Breast epithelium (tissue), 4 donors: ENCODE measurements at regions not wholly inside any gene's neighbourhood (a gene's known extent, or its start where the extent isn't known, plus 50 kb on each side); places are given as distances from the start of the nearest gene placed in this dataset.

Experiments used
- DNase-seq, 2 donors: peaks; one replicate each; pipeline ENCODE4 v3.0.0-alpha.2; 2019; ENCODE audit warnings: low spot score in 2 of 2
- H3K27ac ChIP-seq, 2 donors: fragments of 200-600 bp; sonication (generic) in 1 of 2; one replicate each; pipeline ENCODE4 v1.5.1; 2016 to 2019; ENCODE audit warnings: mild to moderate bottlenecking in 1 of 2
- H3K27me3 ChIP-seq, 2 donors: fragments of 200-600 bp; sonication (generic) in 1 of 2; one replicate each; pipeline versions ENCODE4 v1.5.1 to v1.6.0; 2017 to 2019; ENCODE audit warnings: control low read depth in 1 of 2, mild to moderate bottlenecking in 1 of 2
- H3K36me3 ChIP-seq: fragments of 200-600 bp; one replicate; pipeline ENCODE4 v1.5.1; 2019
- H3K4me1 ChIP-seq, 2 donors: fragments of 200-600 bp; sonication (generic); one replicate each; pipeline ENCODE4 v1.5.1; 2016 to 2019; ENCODE audit warnings: control low read depth in 1 of 2
- H3K4me3 ChIP-seq, 3 donors: fragments of 200-600 bp; sonication (generic); 1 replicate in 2 of 3; 2 replicates in 1 of 3; pipeline ENCODE4 v1.5.1; 2016 to 2019; ENCODE audit warnings: mild to moderate bottlenecking in 3 of 3, moderate library complexity in 2 of 3
- H3K9me3 ChIP-seq, 2 donors: fragments of 200-600 bp; sonication (generic) in 1 of 2; one replicate each; pipeline ENCODE4 v1.5.1; 2016 to 2019; ENCODE audit warnings: control low read depth in 1 of 2
- CTCF ChIP-seq, 3 donors: fragments of 450-650 bp; IDR thresholded peaks; one replicate each; pipeline ENCODE4 v1.5.1; 2016 to 2017; ENCODE audit warnings: antibody characterized with exemption in 3 of 3, mild to moderate bottlenecking in 3 of 3, moderate library complexity in 3 of 3
- POLR2A ChIP-seq: fragments of 450-650 bp; IDR thresholded peaks from one replicate; pipeline ENCODE4 v1.6.1; 2016; ENCODE audit warnings: antibody characterized with exemption, mild to moderate bottlenecking, moderate library complexity
- POLR2AphosphoS5 ChIP-seq, 3 donors: sonication (generic); formaldehyde crosslinking; IDR thresholded peaks; one replicate each; pipeline ENCODE4 v1.6.1; 2017; ENCODE audit warnings: antibody characterized with exemption in 3 of 3
- intact Hi-C: fragments of 100-400 bp; cut with DNase I; formaldehyde crosslinking; loops from one replicate; pipeline ENCODE4 v1.15.1; 2023; ENCODE audit warnings: low total_unique reads

DNA sequence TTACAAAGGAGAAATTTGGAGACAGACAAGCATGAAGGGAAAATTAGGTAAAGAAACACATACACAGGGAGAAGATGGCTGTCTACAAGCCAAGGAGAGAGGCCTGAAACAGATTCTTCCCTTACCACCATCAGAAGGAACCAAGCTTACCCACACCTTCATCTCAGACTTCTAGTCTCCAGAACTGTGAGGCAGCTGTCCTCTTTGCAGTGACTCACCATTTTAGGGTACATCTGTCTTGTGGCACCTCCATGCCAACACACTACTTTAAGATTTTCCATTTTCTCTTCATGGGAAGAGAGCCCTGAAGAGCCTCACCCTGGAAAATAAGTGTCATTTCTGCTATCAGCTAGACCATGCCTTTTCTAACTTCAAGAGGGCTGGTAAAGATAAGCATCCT, 369.3 kb downstream of the FRK start:
- H3K27ac ChIP-seq: no peak overlapping the region
- no peaks in the 10 kb centered on the region for H3K27me3 ChIP-seq
- TF ChIP-seq POLR2A (no peak), POLR2AphosphoS5 (IDR thresholded peaks at IDR 0.05) (no peak), CTCF (IDR thresholded peaks at IDR 0.05) (no peak)
- no peak for DNase-seq
- no peaks in the 10 kb centered on the region for H3K4me1 ChIP-seq
- H3K36me3 ChIP-seq: no peaks in the 10 kb centered on the region
- no peaks in the 10 kb centered on the region for H3K9me3 ChIP-seq
- intact Hi-C loops: no loop called here
- H3K4me3 ChIP-seq: no peak overlapping the region

DNA sequence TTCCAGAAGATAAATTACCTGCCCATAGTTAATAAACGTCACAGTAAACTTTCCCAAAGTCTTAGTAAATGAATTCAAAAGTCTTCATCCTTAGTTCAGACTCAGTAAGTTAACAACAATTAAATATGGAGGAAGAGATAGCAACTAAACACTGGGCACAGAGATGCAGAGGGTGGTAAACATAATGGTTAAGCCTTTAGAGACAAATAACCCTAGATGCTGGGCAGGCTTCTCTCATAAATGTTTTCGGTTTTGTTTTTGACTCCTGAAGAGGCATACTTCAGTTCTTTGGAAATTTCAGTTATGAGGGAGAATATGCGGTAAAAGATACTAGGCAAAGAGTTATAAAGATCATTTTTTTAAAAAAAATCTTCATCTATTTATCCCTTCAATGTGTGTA, 369.8 kb downstream of the FRK start:
- no peak overlapping the region for H3K27ac ChIP-seq
- no peak for DNase-seq

DNA sequence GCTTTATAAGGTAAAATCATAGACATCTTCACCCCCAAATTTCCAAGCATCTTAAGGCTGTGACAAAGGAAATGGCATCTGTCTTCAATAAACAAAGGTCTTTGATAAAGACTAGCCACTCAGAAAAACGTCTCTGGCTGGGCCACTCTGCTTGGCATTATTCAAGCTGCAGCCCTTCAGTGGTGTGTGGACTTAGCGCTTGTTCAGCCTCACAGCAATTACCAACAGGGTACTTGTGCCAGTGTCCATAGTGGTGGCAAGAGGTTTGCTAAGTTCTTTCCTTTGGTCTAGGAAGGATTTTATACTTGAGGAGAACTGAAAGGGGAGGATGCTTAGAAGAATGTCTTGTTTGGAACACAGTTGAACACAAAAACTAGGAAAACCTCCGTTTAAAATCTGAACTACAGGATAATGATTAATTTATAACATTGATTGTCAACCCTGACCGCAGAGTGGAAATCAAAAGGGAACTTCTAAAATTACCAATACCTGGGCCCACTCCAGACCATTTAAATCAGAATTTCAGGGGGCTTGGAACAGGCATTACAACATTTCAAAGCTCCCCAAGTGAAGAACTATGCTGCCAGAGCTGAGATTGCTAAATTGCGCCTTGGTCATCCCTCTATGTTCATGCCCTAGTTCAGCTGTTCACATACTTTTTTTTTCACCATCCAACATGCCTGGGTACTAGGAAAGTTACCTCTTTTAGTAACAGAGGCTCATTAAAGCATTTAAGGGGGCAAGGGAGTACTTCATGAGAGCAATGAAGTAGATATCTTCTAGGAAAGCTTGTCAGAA, 378.5 kb downstream of the FRK start:
- TF ChIP-seq POLR2A: no peak
- no peak for TF ChIP-seq POLR2AphosphoS5 (IDR thresholded peaks at IDR 0.05)
- TF ChIP-seq CTCF (IDR thresholded peaks at IDR 0.05): no peak
- Histone ChIP-seq H3K9me3 (no peaks in the 10 kb centered on the region), H3K36me3 (no peaks in the 10 kb centered on the region), H3K4me1 (no peaks in the 10 kb centered on the region), H3K27ac (no peak overlapping the region), H3K4me3 (no peak overlapping the region), H3K27me3 (no peaks in the 10 kb centered on the region)
- intact Hi-C loops: no loop called here
- DNase-seq: no peak

More for the DNA sequence above, 369.8 kb downstream of the FRK start:
- intact Hi-C loops: no loop called here
- Histone ChIP-seq H3K36me3 (no peaks in the 10 kb centered on the region), H3K9me3 (no peaks in the 10 kb centered on the region), H3K27me3 (no peaks in the 10 kb centered on the region), H3K4me1 (no peaks in the 10 kb centered on the region), H3K4me3 (no peak overlapping the region)
- TF ChIP-seq POLR2A (no peak), CTCF (IDR thresholded peaks at IDR 0.05) (no peak), POLR2AphosphoS5 (IDR thresholded peaks at IDR 0.05) (no peak)

GRCh38 chr6:115680621-115681020, 380.1 kb downstream of the FRK start:
- H3K36me3 ChIP-seq: no peaks in the 10 kb centered on the region
- no peak for DNase-seq
- intact Hi-C loops: no loop called here
- no peaks in the 10 kb centered on the region for H3K4me1 ChIP-seq
- H3K27ac ChIP-seq: no peak overlapping the region
- TF ChIP-seq POLR2AphosphoS5 (IDR thresholded peaks at IDR 0.05) (no peak), CTCF (IDR thresholded peaks at IDR 0.05) (no peak), POLR2A (no peak)
- H3K4me3 ChIP-seq: no peak overlapping the region
- H3K27me3 ChIP-seq: no peaks in the 10 kb centered on the region
- no peaks in the 10 kb centered on the region for H3K9me3 ChIP-seq

DNA sequence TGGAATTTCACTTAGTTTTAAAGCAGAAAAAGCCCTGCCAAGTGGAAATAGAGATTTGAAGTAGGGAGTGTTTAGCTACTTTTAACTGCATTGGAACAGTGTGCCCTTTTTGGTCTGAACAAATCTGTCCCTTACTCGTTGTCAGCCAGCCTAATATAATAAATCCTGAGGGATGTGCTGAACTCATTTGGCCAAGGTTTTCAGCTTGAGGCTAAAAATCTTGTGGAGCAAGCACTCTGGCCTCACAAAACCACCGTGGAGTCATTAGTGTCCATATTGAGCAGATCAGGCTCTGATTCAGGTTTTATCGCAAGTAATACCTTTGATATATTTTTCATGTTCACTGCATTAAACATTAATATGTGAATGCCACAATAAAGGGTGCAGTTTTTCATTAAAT, 383.5 kb downstream of the FRK start:
- no peaks in the 10 kb centered on the region for H3K9me3 ChIP-seq
- H3K36me3 ChIP-seq: no peaks in the 10 kb centered on the region
- no peak for DNase-seq
- no peak overlapping the region for H3K27ac ChIP-seq
- no peaks in the 10 kb centered on the region for H3K27me3 ChIP-seq
- intact Hi-C loops: no loop called here
- no peak overlapping the region for H3K4me3 ChIP-seq
- TF ChIP-seq POLR2AphosphoS5 (IDR thresholded peaks at IDR 0.05) (no peak), POLR2A (no peak), CTCF (IDR thresholded peaks at IDR 0.05) (no peak)
- H3K4me1 ChIP-seq: no peaks in the 10 kb centered on the region
